GM19025 (cell line): ENCODE measurements at regions not wholly inside any gene's neighbourhood (a gene's known extent, or its start where the extent isn't known, plus 50 kb on each side); places are given as distances from the start of the nearest gene placed in this dataset.

Experiments used
- ATAC-seq: cut with Tn5 transposase; IDR thresholded peaks from one replicate; pipeline ENCODE4 v1.9.1; 2021; ENCODE audit warnings: mild to moderate bottlenecking, low read depth, moderate library complexity; ENCODE audit not compliant: unreplicated experiment

DNA sequence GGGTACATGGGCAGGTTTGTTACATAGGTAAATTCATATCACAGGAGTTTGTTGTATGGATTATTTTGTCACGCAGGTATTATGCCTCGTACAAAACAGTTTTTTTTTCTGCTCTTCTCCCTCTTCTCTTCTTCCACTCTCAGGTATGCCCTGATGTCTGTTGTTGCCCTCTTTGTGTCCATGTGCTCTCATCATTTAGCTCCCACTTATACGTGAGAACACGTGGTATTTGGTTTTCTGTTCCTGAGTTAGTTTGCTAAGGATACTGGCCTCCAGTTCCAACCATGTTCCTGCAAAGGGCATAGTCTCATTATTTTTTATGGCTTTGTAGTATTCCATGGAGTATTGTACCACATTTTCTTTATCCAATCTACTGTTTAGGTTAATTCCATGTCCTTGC is 65.7 kb downstream of the UNC5CL start:
- ATAC-seq = no peak

DNA sequence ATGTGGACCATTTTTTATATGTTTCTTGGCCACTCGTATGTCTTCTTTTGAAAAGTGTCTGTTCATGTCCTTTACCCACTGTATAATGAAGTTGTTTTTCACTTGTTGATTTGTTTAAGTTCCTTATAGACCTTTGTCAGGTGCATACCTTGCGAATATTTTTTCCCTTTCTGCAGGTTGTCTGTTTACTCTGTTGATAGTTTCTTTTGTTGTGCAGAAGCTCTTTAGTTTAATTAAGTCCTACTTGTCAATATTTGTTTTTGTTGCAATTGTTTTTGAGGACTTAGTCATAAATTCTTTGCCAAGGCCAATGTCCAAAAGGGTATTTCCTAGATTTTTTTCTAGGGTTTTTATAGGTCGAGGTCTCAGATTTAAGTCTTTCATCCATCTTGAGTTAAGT is 66.2 kb downstream of the UNC5CL start:
- no peak for ATAC-seq

DNA sequence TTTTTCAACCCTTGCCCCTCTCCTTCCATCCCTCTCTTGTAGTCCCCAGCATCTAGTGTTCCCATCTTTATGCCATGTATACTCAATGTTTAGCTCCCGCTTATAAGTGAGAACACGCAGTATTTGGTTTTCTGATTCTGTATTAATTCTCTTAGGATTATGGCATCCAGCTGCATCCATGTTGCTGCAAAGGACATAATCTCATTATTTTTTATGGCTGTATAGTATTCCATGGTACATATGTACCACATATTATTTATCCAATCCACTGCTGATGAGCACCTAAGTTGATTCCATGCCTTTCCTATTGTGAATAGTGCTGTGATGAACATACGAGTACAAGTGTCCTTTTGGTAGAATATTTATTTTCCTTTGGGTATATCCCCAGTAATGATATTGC is 66.8 kb downstream of the UNC5CL start:
- ATAC-seq = no peak

DNA sequence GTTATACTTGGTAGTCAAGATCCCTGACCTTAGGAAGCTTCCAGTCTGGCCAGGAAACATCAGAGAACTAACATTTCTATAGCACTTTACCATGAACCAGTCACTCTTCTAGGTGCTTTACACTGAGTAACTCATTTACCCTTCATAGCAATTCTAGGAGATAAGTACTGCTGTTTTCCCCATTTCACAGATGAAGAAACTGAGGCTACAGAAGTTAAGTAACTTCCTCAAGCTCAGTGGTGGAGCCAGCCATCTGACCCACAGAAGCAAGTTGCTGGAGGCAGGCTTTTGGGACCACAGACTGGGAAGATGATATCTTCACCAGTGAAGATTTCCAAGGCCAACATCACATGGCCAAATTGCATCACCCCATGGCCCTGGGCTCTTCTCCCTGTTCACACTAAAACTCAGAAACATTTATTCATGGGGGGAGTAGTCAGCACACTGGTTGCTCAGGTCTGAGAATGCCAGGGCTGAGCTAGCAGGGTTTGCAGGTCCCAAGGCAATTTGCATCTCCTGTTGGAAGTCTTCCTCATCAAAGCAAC is 70.3 kb downstream of the UNC5CL start:
- no peak for ATAC-seq

DNA sequence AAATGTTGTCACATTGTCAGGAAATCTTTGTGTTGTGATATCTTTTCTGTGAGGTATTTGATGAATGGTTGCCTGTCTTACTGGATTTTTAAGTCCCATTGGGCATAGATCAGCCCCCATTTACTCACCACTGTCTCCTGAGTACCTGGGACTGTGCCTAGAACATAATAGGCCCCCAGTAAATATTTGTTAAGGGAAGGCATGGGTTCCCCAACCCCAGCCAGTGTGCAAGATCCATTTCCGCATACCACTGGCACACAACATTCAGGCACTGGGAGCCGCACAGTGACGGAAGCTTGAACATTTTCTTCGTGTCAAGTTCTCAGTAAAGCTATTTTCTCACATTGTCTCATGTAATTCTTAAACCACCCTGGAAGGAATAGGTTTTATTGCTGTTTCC is 72.2 kb downstream of the UNC5CL start:
- no peak for ATAC-seq

DNA sequence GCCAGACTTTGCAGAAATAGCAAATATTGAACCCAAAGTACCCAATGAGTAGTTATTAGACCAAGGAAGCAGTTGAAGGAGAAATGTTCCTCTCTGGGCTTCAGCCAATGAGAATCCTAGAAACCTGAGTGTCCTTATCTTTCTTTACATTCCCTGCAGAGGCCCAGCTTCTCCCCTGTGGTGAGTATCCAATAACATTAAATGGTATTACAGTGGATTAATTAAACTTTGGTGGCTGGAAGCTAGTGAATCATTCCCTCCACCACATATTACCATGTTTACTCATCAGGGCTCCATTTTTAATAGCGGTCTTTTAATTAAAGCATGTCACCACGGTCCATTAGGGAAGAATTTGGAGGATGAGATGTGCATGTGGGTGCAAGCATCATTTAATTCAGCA is 74.0 kb downstream of the UNC5CL start:
- no peak for ATAC-seq

DNA sequence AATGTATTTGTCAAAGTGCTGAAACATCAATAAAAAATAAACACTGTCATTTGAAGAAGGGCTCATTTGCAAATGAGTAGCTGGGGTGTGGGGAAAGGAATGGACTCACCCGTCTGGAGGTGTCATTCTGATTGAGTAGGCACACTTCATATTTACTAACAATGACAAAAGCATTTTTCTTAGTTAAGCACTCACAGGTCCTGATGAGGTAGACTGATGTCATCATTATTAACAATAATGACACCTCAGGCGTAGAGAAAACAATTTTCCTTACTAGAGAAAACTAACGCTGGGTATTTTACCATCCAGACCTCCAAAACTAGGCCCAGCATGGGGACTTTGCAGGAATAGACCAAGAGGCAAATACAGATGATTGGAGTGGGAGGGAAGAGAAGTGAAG is 76.0 kb downstream of the UNC5CL start:
- ATAC-seq = no peak

DNA sequence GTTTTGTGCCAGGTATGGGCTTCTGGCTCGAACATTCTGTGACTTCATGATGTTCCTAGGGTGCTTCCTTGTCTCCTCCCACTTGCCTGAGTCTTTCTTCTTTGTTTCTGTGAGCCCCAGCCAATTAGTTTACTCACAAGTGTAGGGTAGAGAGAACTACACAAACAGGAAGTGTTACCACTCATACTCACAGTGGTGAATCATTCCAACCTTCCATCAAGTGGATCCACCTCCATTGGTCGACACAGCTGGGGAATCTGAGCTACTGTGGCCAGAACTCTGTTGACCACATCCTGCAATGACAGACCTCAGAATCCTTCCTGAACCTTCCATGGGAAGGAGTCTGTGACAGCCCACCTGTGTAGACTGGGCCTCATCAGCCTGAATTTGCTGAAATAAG is 76.8 kb downstream of the UNC5CL start:
- no peak for ATAC-seq

DNA sequence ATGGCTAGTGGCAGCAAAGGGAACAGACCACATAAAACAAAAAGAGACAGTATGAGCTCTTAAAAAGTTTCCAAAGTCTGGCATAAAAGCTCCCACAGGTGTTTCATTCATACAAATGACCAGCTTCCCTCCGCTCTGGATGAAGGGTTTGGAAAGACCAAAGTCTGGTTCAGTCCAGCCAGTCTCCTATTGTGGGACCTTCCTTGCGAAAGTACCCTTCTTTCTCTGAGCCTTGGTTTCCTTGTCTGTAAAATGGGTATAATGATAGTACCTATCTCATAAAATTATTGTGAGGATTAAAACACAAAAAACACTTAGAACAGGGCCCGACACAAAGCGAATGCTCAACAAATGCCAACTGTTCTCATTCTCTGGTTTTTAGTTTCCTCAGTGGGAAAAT is 77.2 kb downstream of the UNC5CL start:
- ATAC-seq = no peak

DNA sequence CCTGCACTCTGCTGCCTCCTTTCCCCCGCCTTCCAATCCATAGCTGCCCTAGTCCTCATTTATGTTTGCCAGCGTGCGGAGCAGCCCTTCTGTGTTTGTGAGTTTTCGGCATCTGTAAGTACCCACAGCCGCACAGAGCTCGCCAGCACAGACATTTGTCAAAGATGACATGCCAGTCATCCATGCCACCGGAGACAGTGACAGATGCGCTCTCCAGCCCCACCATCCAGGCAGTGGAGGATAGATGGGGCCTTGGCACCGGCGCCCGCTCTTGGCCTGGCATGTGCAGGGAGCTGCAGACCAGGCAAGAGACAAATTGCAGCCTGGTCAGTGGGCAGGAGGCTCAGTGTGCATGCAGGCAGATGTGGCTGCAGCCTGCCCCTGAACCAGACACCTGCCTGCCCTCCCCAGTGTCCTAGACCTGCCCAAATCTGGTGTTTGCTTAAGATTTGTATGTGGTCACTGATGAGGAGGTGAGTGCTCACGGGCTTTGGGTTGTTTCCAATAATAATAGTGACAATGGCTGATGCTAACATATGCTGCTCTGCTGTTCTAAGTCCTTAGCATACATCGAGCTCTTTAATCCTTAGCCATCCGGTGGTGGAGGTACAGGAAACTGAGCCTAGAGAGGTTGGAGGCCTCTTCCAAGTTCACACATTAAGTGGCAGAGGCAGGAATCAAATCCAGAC is 78.1 kb downstream of the UNC5CL start:
- no peak for ATAC-seq

DNA sequence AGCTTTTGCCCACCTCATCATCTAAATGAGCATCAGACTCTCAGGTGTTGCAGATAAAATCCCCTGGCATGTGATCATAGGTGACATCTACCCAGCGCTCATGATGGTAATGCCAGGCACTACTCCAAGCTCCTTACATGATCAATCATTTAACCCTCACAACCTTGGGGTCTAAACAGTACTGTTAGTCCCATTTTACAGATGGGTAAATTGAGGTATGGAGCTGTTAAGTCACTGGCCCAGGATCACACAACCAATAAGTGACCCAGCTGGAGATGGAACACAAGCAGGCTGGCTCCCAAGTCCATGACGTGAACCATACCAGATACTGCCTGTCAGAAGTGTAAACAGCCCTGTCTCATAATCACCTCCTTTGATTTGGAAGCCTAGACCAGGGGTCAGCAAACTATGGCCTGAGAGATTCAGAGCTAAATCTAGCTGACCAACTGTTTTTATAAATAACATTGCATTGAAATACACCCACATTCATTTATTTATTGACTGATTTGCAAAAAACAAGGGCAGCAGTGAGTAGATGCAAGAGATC is 79.2 kb downstream of the UNC5CL start:
- no peak for ATAC-seq

DNA sequence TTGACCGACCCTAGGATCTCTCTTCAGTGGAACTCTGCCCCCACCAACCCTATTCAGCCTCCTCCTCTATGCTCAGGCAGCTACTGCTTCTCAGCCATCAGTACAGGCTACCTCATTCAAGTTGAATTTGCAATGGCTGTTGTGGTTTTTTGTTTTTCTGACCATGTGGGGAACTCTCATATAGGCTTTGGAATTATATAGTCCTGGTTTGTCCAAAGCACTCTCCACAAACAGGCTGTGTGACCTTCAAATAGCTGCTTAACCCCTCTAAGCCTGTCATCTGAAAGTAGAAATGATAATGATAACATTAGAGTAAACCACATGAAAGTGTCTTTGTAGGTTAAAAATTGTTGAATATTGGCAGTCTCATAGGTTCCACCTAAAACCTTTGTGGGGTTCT is 80.3 kb downstream of the UNC5CL start:
- no peak for ATAC-seq

DNA sequence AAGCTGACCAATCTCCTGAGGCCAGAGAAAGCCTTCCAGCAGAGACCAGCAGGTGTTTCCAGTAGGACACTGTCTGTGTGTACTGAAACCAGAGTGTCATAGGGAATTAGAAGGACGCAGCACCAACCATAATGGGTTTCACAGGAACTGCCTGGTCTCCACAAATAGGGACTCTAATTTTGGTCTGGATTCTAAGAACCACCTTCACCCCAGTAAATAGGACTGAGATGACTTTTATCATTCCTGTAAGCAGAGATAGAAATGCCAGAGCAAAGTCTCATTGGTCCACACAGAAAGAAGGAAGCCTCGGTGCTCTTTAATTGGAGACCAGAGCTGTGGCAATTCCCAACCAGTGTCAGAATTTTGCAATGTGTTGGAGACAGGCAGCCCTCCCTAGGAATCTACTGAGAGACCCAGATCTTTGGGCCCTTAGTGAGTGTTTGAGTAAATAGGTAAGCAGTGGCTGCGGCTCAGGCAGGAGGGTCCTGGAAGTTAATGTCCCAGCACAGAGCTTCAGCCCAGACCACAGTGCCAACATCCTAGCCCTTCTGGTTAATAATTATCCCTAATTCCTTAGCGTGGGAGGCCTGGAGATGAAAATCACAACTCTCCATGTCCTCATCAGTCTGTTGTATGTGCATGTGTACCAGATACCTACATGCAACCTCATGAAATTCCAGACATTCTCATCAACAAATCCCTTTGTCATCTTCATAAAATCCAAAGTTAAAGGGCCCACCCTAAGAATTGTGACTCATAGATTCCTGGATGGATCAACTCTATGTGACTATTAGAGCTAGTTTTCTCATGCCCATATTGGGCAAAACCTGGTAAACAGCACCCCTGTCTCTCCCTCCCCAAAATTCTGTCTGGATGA is 81.2 kb downstream of the UNC5CL start:
- no peak for ATAC-seq

DNA sequence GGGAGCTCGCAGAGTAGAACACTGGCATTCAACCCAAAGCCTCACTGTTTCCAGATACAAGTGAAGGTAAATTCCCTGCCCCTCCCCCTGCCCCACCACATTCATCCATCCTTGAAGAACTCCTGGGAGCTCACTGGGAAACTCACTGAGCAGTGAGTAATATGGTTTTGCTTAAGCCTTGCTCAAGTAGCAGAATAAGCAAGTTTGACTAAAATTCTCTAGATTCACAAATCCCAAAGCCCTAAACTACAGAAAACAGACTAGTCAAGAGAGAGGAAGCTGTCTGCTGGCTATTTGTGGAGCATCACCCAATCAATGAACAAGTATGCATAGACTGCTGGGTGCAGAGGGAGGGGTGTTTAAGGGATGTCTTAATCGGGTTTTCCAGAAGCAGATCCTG is 82.1 kb downstream of the UNC5CL start:
- no peak for ATAC-seq

DNA sequence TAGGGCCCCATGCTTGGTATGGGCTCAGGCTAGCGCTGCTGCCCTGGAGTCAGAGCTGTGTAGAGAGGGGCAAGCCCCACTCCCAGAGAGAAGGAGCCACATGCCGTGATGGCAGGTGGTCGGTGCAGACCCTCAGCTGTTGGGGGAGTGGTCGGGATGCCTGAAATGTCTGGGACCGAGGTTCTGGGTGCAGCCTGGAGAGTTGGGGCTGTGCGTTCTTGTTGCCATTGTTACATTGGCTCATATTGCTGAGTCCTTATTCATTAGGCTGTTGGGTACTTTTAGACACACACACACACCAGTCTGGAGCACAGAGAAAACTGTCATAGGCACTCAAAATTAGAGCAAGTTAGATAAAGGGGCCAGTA is 83.9 kb downstream of the UNC5CL start:
- no peak for ATAC-seq

DNA sequence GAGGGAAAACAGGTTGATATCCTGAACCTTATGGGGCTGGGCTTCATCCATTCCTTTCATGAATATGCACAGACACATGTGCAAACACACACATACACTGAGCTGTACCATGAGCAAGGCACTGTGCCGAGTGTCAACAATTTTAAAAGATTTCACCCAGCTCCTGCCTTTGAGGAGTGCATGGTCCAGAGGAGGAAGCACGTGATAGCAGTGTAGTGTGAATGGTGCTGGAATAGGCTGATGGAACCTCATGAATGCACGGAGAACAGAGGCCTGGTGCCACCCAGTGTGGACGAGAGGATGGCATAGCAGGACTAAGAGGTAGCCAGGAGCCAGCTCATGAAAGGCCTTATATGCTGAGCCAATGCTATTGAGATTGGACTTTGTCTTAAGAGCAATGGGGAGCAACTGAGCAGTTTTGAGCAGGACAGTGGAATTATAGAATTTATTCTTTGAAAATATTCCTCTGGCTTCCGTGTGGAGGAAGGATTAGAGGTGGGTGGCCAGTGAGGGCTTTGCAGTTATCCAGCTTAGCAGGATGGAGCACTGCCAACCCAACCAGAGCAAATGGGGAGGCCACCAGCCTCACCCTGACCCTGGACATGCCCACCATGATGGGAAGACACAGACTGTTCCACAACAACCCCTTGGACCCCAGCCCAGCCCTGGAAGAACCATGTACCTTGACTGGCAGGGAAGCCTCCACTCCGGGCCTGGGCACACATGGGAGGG is 84.4 kb downstream of the UNC5CL start:
- no peak for ATAC-seq

DNA sequence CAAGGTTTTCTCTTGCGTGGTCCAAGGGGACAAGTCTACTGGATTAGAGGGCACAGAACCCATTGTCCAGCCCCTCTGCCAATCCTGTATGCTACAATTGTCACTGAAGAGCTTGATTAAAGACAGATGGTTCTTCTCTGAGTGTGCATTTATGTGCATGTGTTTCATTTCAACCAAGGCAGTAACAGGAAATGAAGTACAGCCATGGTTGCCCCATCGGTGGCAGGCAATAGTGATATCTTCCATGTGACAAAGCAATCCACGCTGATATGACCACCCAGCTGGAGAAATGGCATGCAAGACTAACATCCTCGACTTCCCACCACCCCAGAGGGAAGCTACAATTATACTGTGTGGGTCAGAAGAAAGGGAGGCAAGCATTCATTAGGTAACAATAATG is 85.5 kb downstream of the UNC5CL start:
- no peak for ATAC-seq

DNA sequence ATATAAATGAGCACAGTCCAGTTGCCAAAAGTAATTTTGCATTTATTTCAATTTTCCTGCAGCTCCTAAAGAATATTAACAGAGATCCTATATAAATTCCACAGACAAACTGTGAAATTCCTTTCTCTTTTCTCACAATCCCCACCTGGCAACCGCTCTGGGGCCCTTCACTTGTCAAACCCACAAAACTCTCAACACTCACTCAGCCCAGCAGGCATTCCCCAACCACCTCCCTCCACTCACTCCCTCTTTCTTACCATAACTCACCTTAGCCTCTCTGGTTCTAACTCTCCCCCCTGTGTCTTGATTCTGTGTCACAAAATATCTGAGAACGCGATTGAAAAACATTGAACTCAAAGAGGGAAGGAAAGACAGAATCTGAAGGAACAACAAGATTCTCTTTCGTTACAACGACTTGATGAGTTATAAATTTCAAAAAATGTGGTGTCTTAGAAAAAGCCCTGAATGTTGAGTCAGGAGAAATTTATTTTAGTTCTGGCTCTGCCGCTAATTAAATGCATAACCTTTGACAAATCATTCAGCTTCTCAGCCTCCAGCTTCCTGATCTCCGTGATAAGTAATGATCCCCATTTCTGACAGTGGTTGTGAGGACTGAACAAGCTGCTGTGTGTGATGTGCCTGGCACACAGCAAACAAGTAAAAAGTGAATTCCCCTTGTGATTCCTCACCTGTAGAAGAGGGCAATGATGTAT is 87.9 kb downstream of the UNC5CL start:
- ATAC-seq = no peak

DNA sequence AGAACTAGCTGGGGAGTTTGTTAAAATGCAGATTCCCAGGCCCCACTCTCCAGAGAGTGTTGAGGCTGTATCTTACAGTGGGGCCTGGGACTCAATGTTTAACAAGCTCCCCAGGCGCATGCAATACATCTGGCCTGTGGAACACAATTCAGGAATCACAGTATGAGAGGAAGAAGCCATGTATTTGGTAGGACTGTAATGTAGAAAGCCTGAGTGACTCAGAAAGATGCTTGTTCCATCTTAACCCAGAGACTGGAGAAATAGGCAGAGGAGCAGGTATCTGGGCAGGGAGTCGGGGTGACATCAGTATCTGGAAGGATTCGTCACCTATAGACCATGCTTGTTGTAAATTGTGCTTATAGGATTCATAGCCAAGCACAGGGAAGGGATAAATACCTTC is 90.5 kb downstream of the UNC5CL start:
- ATAC-seq = no peak

DNA sequence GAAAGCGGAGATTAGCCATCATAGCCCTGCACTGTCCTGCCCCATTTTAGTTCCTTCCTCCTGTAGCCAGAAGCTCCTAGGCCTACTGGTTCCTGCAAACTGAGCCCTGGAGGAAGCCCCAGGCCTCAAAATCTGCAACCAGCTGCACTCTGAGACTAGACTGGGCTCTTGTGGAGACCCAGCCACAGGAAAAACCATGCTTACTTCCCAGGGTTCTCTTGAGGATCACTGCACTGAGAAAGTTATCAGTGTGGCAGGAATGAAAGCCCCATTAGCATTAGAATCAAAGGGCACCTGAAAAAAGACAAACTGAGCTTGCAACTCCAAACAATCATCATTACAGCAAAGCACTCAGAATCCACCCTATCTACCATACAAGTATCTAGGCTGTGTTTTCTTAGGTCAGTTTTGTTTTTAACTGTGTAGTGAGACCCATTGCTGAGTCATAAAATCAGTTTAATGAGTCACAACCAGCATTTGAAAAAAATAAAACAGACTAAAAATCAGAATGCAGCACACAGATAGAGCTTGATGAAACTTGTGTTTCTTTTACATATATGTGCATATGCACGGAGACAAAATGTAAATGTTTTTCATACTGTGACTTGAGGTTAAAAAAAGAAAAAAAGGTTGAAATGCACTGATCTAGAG is 91.0 kb downstream of the UNC5CL start:
- ATAC-seq = no peak
